ENCODE measurements at regions not wholly inside any gene's neighbourhood (a gene's known extent, or its start where the extent isn't known, plus 50 kb on each side); places are given as distances from the start of the nearest gene placed in this dataset.
"Not testable (repeated sequence)": the region's sequence is repeated elsewhere in the genome, so short reads cannot be mapped to it uniquely, and the experiment has no call there.

GRCh38 chr3:176615826-176616225, 581.5 kb downstream of the TBL1XR1 start:
- no peak for DNase-seq

- no peak for DNase-seq
Observed at GRCh38 chr3:176611703-176612102, 585.6 kb downstream of the TBL1XR1 start.

GRCh38 chr3:176609361-176609760, 587.9 kb downstream of the TBL1XR1 start:
- DNase-seq = no peak

GRCh38 chr3:176605553-176605952, 591.7 kb downstream of the TBL1XR1 start:
- not testable (repeated sequence) for DNase-seq

- DNase-seq = no peak
Observed at GRCh38 chr3:176595307-176595706, 602.0 kb downstream of the TBL1XR1 start.

- DNase-seq = no peak
Observed at GRCh38 chr3:176590722-176591121, 606.6 kb downstream of the TBL1XR1 start.

GRCh38 chr3:176587089-176587488, 610.2 kb downstream of the TBL1XR1 start:
- no peak for DNase-seq

DNA sequence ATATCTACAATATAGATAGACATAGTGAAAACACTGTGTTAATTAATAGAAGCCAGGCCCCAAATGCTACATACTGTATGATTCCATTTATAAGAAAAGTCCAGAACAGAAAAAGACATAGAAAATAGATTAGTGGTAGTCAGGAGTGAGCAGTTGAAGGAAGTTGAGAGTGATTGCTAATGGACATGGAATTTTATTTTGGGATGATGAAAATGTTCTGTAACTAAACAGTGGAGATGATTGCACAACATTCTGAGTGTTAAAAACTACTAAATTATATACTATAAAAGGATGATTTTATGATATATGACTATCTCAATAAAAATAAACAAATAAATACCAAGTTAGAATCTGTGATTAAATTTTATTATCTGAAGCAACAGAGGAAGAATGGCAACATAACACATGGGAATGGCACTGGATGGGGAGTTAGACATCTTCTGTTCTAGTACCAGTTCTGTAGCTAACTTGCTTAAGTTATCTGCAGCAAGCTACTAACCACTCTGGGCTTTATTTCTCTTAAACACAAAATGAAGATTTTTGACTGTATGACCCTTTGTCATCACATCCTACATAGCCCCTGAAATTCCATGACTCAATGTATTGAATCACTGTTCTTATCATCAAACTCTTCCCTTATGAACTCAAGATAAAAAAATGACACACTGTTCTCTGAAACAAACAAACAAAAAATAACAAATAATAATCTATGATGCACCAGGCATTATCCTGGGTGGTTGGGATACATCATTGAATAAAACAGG, 612.7 kb downstream of the TBL1XR1 start:
- DNase-seq = no peak

DNA sequence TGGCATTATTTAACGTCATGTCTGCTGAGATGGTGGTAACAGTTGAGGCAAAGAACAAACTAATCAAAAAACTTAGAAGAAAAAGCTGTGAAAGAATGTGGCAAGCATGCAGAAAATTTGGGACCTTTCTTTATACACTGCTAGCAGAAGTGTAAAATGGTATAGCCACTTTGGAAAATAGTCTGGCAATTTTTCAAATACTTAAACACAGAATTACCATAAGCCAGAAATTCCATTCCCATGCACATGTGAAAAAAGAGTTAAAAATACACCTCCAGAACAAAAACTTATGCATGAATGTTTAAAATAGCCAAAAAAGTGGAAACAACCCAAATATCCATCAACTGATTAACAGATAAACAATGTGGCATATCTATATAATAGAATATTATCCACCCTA, 613.3 kb downstream of the TBL1XR1 start:
- DNase-seq = no peak

- DNase-seq = no peak
Observed at GRCh38 chr3:176581589-176581988, 615.7 kb downstream of the TBL1XR1 start.

- DNase-seq = no peak
Observed at GRCh38 chr3:176579711-176580185, 617.5 kb downstream of the TBL1XR1 start.

- DNase-seq = no peak
Observed at GRCh38 chr3:176578316-176578715, 619.0 kb downstream of the TBL1XR1 start.

DNA sequence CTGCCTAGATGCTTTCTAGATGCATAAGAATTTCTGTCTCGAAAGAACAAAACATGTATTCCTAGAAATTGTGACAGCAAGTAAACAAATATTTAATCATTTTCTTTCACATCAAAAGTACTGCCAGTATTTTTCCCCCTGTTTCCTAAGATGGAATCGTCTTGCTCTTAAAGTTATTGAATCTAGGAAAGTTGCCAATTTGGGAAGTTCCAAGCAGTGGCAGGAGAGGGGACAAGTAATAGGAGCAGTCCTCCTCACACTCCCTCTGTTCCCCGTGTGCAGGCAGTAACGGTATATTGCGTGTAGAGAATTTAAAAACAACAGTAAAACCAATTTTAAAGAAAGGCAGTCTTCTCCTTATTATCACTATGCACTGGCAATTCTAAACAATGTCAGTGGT, 619.8 kb downstream of the TBL1XR1 start:
- no peak for DNase-seq

DNA sequence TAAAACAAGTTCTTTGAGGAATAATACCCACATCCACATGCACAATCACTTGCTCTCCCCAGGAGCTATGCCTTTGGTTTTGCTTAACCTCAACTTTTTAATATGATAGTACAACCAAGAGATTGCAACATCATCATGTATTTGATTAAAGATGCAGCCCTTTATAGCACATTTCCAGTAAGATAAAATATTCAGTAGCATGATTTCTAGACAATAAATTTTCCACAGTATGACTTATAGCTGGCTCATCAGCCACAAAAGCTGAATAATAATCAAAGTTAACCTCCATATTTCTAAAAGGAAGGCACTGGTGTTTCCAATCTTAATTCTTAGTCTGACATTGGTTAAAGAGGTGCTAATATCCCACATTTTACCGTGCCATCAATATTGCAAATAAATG, 622.5 kb downstream of the TBL1XR1 start:
- DNase-seq = no peak

- no peak for DNase-seq
Observed at GRCh38 chr3:176571926-176572325, 625.4 kb downstream of the TBL1XR1 start.

GRCh38 chr3:176570992-176571391, 626.3 kb downstream of the TBL1XR1 start:
- no peak for DNase-seq

DNA sequence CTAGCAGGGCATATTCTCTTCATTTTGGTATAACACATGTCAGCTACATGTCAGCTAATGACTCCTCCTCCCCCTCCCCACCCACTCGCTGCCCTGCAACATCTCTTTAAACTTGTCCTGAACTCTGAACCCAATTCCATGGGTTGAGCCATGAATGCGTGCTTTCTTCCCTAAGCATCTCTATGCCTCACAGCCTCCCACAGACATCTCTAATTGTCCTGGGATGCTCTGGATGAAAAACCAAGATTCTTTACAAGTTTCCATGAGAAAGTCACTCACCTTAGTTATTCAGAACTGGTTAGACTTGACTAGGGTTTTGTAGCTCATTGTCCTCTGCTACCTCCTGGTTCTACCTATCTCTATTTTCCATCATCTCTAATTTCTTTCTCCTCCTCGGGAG, 629.1 kb downstream of the TBL1XR1 start:
- no peak for DNase-seq

GRCh38 chr3:176566757-176567156, 630.5 kb downstream of the TBL1XR1 start:
- no peak for DNase-seq

- no peak for DNase-seq
Observed at GRCh38 chr3:176562331-176562730, 635.0 kb downstream of the TBL1XR1 start.

DNA sequence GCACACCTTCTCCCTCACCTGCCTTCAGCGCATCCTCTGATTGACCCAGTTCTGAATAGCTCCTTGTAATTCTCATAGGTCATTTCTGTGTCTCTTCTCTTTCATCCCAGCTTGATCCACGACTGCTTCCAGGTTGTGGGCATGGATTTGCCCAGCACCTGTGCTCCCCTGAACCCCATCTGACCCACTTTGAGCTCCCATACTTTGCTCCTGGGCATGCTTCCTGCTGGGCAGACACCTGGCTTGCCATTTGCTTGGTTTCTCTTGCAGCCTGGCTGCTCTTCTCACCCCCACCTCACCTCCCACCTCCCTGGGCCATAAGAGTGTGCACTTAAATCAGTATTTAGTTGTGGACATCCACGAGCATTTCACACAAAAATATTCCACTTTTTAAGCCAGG, 635.5 kb downstream of the TBL1XR1 start:
- DNase-seq = no peak

DNA sequence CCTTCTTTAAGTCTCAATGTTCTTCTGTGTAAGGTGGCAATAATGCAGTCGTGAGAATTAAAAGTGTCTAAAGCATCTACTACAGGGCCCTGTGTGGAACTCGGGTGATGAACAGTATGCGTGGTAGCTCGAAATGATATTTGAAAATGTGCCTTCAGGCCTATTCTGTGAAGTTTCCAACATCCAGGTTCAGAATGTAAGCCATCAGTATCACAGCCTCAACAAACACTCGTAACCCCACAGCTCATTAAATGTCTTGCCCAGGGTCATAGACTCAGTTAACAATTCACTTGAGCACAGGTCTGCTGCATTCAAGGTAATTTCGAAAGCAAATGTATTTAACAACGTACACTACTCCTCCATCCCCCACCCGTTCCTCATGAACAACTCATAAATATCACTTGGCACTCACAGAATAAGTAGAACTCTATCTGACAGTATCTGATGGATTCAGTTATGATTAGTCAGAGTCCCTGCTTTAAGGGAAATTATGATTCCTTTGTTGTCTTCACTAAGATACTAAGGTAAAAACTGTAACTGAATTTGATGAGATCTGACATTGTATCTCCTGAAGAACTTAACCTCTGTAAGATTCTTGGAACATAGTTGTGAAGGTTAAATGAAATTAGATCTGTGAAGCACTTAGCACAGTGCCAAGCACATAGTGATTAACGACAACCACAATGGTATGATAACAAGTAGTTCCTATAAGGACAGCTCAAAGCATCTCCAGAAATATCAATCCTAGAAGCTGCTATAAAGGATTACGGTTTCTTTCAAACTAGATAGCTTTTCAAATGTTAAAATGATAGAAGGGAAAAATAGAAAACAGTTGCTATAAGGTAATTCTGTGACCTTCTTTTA, 642.3 kb downstream of the TBL1XR1 start:
- no peak for DNase-seq

GRCh38 chr3:176554264-176554663, 643.0 kb downstream of the TBL1XR1 start:
- DNase-seq = no peak

- no peak for DNase-seq
Observed at GRCh38 chr3:176526942-176527341, 670.3 kb downstream of the TBL1XR1 start.

GRCh38 chr3:176526225-176526624, 671.1 kb downstream of the TBL1XR1 start:
- DNase-seq = no peak
